Endothelial cell of umbilical vein (primary cell): ENCODE measurements at regions not wholly inside any gene's neighbourhood (a gene's known extent, or its start where the extent isn't known, plus 50 kb on each side); places are given as distances from the start of the nearest gene placed in this dataset.

Experiments used
- CTCF ChIP-seq, 2 donors: IDR thresholded peaks; 1 replicate in 1 of 2; 2 replicates in 1 of 2; pipeline ENCODE4 v1.5.1; 2011; ENCODE audit warnings: low read length in 2 of 2, mild to moderate bottlenecking in 2 of 2, moderate library complexity in 2 of 2, control low read depth in 1 of 2, inconsistent platforms in 1 of 2, low read depth in 1 of 2; ENCODE audit not compliant: insufficient read depth in 1 of 2; ENCODE audit errors: extremely low read depth in 1 of 2
- EZH2 ChIP-seq: IDR thresholded peaks from 2 replicates; pipeline ENCODE4 v1.6.1; 2012; ENCODE audit warnings: borderline replicate concordance, low read depth, mild to moderate bottlenecking, moderate library complexity, low read length, inconsistent platforms; ENCODE audit not compliant: severe bottlenecking
- JUN ChIP-seq: IDR thresholded peaks from 2 replicates; pipeline ENCODE4 v1.6.1; 2011; ENCODE audit warnings: borderline replicate concordance, low read depth; ENCODE audit not compliant: insufficient read length, insufficient read depth
- MYC ChIP-seq: IDR thresholded peaks from one replicate; pipeline ENCODE4 v1.6.1; 2011; ENCODE audit warnings: mild to moderate bottlenecking, low read depth, low read length
- POLR2AphosphoS5 ChIP-seq: IDR thresholded peaks from 2 replicates; pipeline ENCODE4 v1.6.1; 2012; ENCODE audit warnings: low read depth, mild to moderate bottlenecking, control low read depth, low read length, moderate library complexity; ENCODE audit not compliant: insufficient read depth
- TF ChIP-seq, protein P1 (sequence below): IDR thresholded peaks from 2 replicates; pipeline ENCODE4 v1.6.1; 2011; ENCODE audit not compliant: insufficient read depth, insufficient read length

GRCh38 chr20:55009066-55009465, 533.7 kb downstream of the DOK5 start:
- TF ChIP-seq CTCF (IDR thresholded peaks at IDR 0.05; ENCODE audit: extremely low read depth in 1 of 2, insufficient read depth in 1 of 2, low read depth in 1 of 2, low read length in 2 of 2) = no peak
- TF ChIP-seq, protein P1, sequence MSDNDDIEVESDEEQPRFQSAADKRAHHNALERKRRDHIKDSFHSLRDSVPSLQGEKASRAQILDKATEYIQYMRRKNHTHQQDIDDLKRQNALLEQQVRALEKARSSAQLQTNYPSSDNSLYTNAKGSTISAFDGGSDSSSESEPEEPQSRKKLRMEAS = no peak
- no peak for TF ChIP-seq MYC
- no peak for TF ChIP-seq POLR2AphosphoS5
- no peak for TF ChIP-seq JUN
- no peak for TF ChIP-seq EZH2
